CD4-positive, alpha-beta T cell treated with Interleukin-2 at 100 ng/mL for 4 hours (primary cell): ENCODE measurements at regions not wholly inside any gene's neighbourhood (a gene's known extent, or its start where the extent isn't known, plus 50 kb on each side); places are given as distances from the start of the nearest gene placed in this dataset.
"Not testable (repeated sequence)": the region's sequence is repeated elsewhere in the genome, so short reads cannot be mapped to it uniquely, and the experiment has no call there.

ENCODE experiments used
- DNase-seq: peaks from one replicate; pipeline ENCODE4 v3.0.0-alpha.2; 2020; ENCODE audit warnings: low spot score

DNA sequence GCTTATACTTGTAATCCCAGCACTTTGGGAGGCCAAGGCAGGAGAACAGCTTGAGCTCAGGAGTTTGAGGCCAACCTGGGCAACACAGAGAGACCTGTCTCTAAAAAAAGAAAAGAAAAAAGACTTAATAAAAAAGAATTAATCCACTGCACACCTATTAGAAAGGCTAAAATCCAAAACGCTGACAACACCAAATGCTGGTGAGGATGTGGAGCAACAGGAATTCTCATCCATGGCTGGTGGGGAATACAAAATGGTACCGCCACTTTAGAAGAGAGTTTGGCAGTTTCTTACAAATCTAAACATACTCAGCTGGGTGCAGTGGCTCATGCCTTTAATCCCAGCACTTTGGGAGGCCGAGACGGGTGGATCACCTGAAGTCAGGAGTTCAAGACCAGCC lies 110.0 kb upstream of the NDUFV2 start:
- DNase-seq: not testable (repeated sequence)

DNA sequence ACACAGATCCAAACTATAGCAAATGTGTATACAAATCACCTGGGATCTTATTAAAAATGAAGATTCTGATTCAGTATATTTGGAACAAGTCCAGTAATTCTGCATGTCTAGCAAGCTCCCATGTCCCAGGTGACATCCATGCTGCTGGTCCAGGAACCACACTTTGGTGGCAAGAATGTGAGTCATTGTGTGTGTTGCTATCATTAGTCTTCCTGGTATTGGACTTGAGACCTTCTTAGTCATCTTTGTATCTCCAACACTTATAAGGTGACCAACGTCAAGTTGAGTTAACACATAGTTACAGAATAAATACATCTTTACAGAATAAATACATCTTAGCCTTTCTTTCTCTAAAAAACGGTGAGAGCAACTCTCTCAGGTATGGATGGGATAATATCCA lies 107.9 kb upstream of the NDUFV2 start:
- DNase-seq: no peak

DNA sequence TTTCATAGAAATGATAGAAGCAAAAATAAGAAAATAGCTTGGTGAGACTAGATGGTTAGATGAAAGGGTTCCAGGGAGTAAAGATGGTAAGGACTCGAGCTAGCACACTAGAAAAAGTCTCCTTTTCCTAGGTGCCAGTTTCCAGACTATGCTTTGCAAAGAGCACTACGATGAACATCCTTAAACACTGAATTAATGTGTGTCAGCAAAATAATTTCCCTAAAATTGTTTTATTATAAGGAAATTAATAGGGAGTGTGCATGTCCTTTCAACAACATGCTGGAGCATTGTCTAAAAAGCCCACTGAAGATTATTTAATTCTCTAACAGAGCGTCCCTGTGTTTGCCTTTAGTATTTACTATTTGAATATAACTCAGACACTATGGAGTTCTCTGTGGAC lies 107.4 kb upstream of the NDUFV2 start:
- DNase-seq: no peak

DNA sequence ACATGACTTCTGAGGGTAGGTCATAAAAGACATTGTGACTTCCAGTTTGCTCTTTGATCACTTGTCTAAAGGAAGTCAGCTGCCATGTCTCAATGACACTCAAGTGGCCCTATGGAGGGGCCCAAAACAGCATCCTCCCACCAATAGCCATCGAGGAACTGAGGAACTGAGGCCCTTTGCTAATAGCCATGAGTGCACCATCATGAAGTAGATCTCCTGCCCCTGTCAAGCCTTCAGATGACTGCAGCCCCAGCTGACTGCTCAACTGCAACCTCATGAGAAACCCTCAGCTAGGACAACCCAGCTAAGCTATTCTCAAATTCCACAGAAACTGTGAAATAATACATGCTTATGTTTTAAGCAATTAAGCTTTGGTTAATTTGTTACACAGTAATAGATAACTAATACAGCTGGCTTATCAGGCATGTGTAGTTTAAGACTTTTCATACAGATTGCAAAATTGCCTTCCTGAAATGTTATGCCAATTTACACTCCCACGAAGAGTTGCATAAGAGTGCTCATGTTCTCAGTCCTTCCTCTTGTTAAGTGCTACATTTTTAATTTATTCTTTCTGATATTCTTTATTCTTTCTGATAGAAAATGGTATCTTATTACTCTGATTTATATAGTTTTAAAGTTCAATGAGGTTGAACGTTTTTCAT lies 105.6 kb upstream of the NDUFV2 start:
- no peak for DNase-seq

DNA sequence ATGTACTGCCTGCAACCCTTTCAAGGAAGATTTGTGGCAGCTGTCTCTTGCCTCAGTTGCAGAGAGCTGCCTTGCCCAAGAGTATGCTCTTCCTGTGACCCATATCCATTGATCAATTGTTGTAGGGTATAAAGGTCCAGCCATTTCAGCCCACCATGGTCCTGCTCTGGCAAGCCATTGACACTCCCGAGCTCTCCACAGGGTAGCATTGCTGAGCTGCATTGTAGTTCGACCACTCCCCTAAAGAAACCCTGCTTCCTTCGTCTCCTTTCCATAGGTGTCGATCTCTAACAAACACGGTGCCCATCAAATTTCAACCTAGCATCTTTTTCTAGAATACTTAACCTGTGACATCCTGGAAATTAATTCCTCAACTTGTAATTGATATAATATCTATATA lies 104.9 kb upstream of the NDUFV2 start:
- DNase-seq: no peak

DNA sequence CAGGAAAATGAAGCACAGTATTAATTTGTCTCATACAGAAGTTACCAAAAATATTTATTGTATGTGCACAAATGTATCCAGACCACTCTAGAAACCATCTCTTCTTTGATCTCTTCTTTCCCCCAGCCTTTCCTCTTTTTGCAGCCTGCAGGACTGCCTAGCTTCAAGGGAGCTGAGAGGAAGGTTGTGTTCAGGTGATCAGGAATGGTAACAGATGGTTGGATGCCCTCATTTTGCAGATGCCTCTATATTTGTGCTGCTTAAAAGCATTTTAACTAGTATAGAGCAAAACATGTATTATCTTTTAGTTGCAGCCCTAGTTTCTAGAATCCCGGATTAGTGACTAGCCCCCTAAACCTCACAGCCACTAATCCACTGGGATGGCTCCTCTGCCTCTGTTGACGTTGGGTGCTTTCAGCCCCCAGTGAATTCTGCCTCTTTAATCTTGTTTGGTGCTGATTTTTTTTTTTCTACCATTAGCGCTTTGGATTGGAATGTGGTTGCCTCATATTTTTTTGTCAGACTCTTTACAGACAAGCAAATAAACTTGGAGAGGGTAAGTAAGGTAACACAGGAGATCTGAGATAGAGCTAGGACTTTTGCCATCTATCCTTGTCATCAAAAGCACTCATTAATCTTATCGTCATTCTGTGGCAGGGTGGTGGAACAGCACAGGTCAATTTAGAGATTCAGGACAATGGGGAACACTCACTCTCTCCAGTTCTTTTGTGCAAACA lies 103.8 kb upstream of the NDUFV2 start:
- DNase-seq: no peak

DNA sequence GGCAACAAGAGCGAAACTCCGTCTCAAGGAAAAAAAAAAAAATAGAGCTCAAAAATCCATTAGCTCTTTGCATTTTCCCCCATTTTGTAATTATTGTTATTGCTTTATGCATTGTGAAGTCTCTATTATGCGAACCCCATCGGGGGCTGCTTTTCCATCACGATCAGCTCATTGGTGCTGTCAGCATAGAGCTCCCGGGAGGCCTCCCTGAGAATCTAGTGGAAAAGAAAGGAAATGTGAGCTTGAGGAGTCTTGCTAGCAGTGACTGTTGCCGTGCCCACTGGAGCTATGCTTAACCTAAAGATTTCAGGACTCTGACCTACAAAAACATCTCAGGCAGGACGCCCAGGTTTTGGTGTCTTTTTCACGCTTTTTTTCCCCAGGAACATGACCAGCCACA lies 102.6 kb upstream of the NDUFV2 start:
- DNase-seq: no peak

DNA sequence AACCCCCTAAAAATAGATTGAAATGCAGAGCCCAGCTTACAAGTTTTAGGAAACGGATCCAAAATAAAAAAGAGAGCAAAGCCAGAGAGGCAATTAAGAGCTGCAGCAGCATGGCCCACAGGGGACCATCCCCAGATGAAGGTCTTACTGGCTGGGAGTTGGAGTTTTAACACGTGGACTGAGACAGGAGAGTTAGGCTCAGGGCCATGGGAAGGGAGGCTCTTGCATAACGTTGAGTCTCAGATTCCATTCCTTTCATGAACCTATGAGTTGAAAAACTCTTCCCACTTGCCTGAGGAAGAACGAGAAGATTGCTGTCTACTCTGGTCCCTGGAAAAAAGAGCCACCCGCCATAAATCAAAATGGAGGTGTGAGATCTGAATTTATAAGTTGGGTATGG lies 101.8 kb upstream of the NDUFV2 start:
- DNase-seq: no peak

DNA sequence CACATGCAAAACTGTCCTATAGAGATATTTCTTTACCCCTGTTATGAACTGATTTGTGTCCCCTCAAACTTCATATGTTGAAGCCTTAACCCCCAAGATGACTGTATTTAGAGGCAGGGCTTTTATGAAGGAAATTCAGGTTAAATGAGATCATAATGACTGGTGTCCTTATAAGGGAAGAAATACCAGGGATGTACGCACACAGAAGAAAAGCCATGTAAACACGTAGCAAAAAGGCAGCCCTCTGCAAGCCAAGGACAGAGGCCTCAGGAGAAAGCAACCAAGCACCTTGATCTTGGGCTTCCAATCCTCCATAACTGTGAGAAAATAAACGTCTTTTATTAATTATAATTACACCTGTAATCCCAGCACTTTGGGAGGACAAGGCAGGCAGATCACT lies 101.3 kb upstream of the NDUFV2 start:
- no peak for DNase-seq

DNA sequence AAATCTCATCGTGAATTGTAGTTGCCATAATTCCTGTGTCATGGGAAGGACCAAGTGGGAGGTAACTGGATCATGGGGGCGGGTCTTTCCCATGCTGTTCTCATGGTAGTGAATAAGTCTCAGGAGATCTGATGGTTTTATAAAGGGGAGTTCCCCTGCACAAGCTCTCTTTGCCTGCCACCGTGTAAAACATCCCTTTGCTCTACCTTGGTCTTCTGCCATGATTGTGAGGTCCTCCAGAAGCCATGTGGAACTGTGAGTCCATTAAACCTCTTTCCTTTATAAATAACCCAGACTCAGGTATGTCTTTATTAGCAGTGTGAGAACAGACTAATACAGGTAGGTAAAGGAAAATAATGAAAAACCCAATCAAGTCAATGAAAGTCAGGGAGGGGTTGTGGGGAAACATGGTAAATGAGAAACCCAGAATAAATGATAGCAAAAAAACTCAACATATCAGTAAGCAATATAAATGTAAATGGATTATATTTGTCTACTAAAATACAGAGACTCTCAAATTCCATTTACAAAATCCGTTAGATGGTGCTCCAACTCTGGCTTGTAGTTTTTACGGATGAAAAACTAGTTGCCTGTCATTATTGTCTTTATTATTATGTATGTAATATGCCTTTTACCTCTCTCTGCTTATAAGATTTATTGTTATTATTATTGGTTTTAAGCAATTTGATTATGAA lies 98.9 kb upstream of the NDUFV2 start:
- DNase-seq: no peak

DNA sequence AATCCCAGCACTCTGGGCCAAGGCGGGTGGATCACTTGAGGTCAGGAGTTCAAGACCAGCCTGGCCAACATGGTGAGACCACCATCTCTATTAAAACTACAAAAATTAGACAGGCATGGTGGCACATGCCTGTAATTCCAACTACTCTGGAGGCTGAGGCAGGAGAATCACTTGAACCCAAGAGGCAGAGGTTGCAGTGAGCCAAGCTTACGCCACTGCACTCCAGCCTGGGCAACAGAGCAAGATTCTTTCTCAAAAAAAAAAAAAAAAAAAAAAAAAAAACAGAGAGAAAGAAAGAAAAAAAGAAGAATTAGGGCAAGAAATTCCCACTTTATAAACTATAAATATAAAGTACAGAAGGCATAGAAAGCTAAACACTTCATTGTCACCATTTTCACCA lies 98.2 kb upstream of the NDUFV2 start:
- DNase-seq: not testable (repeated sequence)

DNA sequence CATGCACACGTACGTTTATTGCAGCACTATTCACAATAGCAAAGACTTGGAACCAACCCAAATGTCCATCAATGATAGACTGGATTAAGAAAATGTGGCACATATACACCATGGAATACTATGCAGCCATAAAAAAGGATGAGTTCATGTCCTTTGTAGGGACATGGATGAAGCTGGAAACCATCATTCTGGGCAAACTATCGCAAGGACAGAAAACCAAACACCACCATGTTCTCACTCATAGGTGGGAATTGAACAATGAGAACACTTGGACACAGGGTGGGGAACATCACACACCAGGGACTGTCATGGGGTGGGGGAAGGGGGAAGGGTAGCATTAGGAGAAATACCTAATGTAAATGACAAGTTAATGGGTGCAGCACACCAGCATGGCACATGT lies 94.8 kb upstream of the NDUFV2 start:
- not testable (repeated sequence) for DNase-seq

DNA sequence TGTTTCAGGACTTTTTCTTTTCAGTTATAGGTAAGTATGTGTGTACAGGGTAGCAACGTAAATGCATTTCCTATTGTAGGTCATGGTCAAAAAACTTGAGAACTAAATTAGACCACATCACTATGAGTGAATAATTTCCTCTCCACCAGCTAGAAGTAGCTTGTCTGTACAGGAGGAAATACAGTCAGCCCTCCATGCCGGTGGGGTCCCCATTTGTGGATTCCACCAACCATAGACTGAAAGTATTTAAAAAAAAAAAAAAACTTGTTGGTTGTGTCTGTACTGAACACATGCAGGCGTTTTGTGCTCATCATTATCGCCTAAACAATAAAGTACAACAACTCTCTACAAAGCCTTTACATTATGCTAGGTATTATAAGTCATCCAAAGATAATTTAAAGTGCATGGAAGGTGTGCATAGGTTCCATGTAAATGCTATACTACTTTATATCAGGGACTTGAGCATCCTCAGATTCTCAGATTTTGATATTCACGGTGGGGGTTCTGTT lies 94.2 kb upstream of the NDUFV2 start:
- DNase-seq: no peak

DNA sequence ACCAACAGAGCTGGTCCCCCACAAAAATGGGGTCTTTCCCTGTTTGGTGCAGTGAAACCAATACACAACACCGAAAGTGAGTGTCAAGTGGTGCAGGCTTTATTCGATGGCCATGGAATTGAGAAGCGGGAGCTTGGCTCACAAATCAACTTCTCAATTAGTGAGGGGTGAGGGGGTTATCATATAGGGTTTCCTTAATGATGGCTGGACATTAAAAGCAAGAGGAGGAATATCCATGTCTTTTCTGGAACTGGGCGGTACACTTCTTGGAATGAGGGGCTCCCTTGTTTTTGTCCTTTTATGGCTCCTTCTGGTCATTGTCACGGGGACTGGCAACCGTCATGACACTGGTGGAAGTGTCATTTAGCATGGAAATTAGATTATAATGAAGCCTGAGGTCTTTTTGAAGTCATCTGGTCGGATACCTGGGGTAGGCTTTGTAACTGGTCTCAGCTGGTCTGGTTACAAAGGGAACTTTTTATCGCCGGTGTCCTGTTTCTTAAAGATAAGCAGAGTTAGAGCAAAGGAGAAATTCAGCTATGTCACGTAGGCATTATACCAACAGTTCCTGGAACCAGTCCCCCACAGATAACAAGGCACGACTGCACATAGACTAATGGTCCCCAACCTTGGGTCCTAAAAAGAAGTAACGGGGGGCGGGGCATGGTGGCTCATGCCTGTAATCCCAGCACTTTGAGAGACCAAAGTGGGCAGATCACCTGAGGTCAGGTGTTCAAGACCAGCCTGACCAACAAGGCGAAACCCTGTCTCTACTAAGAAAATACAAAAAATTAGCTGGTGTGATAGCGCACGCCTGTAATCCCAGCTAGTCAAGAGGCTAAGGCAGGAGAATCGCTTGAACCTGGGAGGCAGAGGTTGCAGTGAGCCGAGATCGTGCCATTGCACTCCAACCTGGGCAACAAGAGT lies 93.5 kb upstream of the NDUFV2 start:
- DNase-seq: no peak

DNA sequence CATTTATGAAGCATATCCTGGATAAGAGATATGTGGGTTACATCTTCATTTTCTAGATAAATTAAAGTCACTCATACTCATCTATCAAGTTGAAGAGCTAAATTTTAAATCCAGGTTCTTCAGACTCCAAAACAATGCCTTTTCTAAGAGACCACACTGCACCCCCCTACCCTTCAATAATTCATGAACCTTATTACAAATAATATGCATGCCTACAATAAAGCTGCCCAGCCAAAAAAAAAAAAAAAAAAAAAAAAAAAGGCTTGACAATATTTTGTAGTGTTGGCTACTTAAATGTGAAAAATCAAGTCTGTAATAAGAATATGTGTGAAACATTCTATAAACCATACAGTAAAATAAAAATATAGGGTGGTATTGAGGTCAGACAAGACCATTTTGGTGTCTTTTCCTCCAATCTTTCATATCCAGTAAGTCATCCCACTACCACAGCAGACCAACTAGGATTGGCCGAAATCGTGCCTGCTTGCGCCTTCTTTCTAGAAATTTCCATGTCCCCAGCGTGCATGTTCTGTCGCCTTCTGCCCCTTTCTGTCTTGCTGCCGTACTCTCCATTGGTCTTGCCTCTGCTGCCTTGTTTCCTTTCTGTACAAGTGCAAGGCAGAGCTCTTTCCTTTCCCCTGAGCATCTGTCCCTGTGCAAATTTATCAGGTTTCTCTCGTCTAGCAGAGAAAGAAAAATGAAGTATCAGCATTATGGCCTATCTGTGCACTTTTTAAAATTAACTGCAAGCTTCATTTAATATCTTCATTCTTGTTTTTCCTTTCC lies 92.6 kb upstream of the NDUFV2 start:
- DNase-seq: no peak

DNA sequence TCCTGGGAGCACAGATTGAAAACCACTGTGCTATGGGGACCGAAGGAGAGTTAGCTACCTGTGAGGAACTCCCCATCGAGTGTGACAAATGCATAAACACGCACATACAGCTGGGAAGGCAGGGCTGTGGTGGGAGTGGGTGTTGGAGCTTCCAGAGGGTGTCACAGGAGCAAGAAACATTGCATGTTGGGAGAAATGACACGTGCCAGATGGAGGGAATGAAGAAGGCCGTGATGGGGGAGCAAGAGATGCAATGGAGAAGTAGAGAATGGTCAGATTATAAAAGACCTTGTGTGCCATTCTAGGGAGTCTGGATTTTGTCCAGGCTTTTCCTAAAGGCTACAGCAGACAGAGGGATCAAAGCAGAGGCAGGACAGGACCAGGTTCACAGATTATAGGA lies 91.1 kb upstream of the NDUFV2 start:
- no peak for DNase-seq

DNA sequence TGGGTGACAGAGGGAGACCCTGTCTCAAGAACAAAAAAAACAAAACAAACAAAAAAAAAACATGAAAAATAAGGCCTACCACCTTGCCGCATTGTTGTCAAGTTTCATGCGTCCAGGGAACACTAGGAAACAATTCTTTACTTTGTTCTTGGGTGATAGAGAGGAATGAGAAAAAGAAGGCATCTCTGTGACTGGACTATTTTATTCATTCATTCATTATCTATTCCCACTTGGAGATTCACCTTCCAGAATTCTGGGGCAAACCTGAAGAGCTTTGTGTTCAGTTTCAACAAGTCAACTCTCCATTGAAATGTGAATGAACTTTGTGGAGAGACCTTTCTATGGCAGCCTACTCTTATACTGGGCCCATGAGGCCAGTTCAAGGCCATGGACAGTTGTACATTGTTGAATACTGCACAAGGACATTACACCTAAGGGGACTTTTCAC lies 88.5 kb upstream of the NDUFV2 start:
- DNase-seq: no peak

DNA sequence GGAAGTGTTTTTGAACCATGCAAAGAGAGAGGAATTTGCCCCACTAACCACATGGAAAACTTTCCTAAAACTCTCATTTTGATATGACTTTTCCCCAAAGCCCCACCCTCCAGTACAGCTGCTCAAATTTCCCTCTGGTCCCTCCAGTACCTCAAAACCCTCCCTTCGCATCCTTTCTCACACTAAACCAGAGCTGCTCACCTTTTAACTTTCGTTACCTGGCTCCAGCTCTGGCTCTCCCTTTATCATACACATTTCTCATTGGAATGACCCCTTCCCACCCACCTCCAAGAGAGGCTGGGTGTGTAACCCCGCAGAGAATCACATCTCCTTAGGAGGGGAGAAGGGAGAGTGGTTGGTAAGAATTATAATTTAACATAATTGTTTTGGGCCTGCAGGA lies 86.8 kb upstream of the NDUFV2 start:
- DNase-seq: no peak

DNA sequence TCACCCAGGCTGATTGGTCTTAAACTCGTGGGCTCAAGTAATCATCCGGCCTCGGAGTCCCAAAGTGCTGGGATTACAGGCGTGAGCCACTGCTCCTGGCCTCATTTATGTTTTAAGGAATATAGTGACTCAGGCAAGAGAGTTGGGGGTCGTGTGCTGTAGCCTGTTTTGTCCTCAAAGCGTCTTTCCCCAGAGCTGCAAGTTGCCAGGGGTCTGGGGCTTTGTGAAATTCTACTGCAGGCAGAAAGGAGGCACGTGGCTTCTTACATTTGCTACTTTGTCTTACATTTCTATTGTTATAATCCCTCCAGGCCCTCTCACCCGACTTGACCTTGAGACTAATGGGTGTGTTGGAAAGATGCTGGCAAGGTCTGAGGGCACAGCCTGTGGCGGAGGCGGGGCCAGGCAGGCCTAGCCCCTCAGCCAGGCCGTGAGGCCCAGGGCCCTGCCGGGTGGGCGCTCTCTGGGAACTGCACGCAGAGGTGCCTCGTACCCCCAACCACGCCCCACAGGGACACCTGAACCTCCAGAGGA lies 85.8 kb upstream of the NDUFV2 start:
- no peak for DNase-seq

DNA sequence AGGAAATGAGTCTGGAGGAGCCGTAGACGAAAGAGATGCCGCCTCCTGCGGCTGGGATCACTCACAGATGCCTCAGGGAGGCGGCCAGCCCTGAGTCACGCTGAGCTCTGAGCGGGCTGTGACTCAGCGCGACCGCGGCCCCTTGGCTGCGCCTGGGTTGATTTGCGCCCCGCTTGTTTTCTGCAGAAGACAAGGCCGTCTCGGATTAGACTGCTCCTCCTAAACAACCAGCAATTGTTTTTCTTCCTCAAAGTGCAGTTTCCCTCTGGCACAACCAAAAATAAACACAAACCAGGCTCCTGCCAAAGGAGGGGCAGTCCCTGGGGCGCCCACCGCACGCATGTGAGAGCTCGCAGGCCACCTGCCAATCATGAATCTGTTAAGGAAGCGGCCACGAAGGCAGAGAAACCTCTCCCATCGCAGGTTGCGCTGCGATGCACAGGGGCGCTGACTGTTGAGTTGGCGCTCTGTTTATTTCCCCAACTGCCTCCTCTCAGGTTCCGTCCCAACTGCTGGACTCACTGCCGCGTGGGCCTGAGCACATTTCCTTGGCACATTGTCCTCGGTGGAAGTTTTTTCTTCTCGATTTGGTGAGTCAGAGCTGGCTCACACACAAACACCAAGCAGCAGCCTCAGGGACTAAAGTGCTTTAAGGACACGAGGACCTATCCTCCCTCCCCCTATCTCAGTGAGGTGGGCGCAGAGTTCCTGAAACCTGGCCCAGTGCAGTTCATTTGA lies 85.2 kb upstream of the NDUFV2 start:
- DNase-seq: peak; percentile 57
